GM23338 (cell line): ENCODE measurements at regions not wholly inside any gene's neighbourhood (a gene's known extent, or its start where the extent isn't known, plus 50 kb on each side); places are given as distances from the start of the nearest gene placed in this dataset.

Experiments used
- ATAC-seq: fragments of 200-7000 bp; cut with Tn5 transposase; 3 replicates; pipeline ENCODE4 v1.9.1; 2020
- DNase-seq: peaks from one replicate; pipeline ENCODE4 v3.0.0-alpha.2; 2015; ENCODE audit warnings: low spot score
- H2AFZ ChIP-seq: fragments of 200-600 bp; sonication (generic); 2 replicates; pipeline ENCODE4 v1.8.0; 2016; ENCODE audit warnings: antibody characterized with exemption, mild to moderate bottlenecking, moderate library complexity
- H3F3A ChIP-seq: fragments of 200-600 bp; sonication (generic); replicated peaks from 2 replicates; pipeline ENCODE4 v1.8.0; 2017; ENCODE audit warnings: antibody characterized with exemption, mixed run types, low read depth
- H3K27ac ChIP-seq: fragments of 200-600 bp; sonication (generic); 2 replicates; pipeline ENCODE4 v1.6.1; 2016; ENCODE audit warnings: low read depth
- H3K27me3 ChIP-seq: fragments of 200-600 bp; sonication (generic); 2 replicates; pipeline ENCODE4 v1.8.0; 2016; ENCODE audit warnings: mild to moderate bottlenecking, mixed run types, moderate library complexity; ENCODE audit not compliant: insufficient read depth
- H3K36me3 ChIP-seq: fragments of 200-600 bp; sonication (generic); 2 replicates; pipeline ENCODE4 v1.8.0; 2016; ENCODE audit warnings: mild to moderate bottlenecking; ENCODE audit not compliant: insufficient read depth
- H3K4me1 ChIP-seq: fragments of 200-600 bp; sonication (generic); 2 replicates; pipeline ENCODE4 v1.8.0; 2016; ENCODE audit warnings: mild to moderate bottlenecking, moderate library complexity; ENCODE audit not compliant: insufficient read depth
- H3K4me2 ChIP-seq: fragments of 200-600 bp; sonication (generic); 2 replicates; pipeline ENCODE4 v1.7.1; 2017; ENCODE audit warnings: mixed run types
- H3K4me3 ChIP-seq: fragments of 200-600 bp; sonication (generic); 2 replicates; pipeline ENCODE4 v1.6.1; 2016; ENCODE audit warnings: mixed run types
- H3K79me2 ChIP-seq: fragments of 200-600 bp; sonication (generic); replicated peaks from 2 replicates; pipeline ENCODE4 v1.8.0; 2017; ENCODE audit warnings: mild to moderate bottlenecking; ENCODE audit not compliant: insufficient read depth
- H3K9me2 ChIP-seq: fragments of 200-600 bp; sonication (generic); 2 replicates; pipeline ENCODE4 v1.8.0; 2017; ENCODE audit not compliant: insufficient read depth
- H4K20me1 ChIP-seq: fragments of 200-600 bp; sonication (generic); replicated peaks from 2 replicates; pipeline ENCODE4 v1.8.0; 2017; ENCODE audit warnings: mild to moderate bottlenecking; ENCODE audit not compliant: insufficient read depth
- H3K27ac Mint-ChIP-seq: 2 replicates; pipeline ENCODE4 v1.8.0; 2020; ENCODE audit warnings: inconsistent platforms, mild to moderate bottlenecking, moderate library complexity, mixed read lengths
- H3K27me3 Mint-ChIP-seq: 3 replicates; pipeline ENCODE4 v1.8.0; 2022; ENCODE audit warnings: low read depth, mild to moderate bottlenecking, moderate library complexity, mixed read lengths, inconsistent platforms; ENCODE audit not compliant: insufficient read depth, poor library complexity
- H3K36me3 Mint-ChIP-seq: 3 replicates; pipeline ENCODE4 v1.8.0; 2021; ENCODE audit warnings: low read depth, mild to moderate bottlenecking, inconsistent platforms, moderate library complexity, mixed read lengths
- H3K4me1 Mint-ChIP-seq: 3 replicates; pipeline ENCODE4 v1.8.0; 2020; ENCODE audit warnings: mild to moderate bottlenecking, inconsistent platforms, mixed read lengths
- H3K4me3 Mint-ChIP-seq: 3 replicates; pipeline ENCODE4 v1.8.0; 2021; ENCODE audit warnings: moderate library complexity, mild to moderate bottlenecking, inconsistent platforms, mixed read lengths
- H3K9me3 Mint-ChIP-seq: 3 replicates; pipeline ENCODE4 v1.8.0; 2020; ENCODE audit warnings: moderate library complexity, mild to moderate bottlenecking, inconsistent platforms, mixed read lengths
- CREB1 ChIP-seq: fragments of 250-450 bp; sonication (Bioruptor Pico); IDR thresholded peaks from 2 replicates; pipeline ENCODE4 v1.5.0; 2020; ENCODE audit warnings: low read depth, mild to moderate bottlenecking, moderate library complexity
- CTCF ChIP-seq, 2 experiments: fragments of 200-600 bp in 1 of 2; sonication (generic) in 1 of 2; conservative IDR thresholded peaks; 2 replicates each; pipeline versions ENCODE4 v1.5.1 to v1.6.1; 2016 to 2017; ENCODE audit warnings: antibody characterized with exemption in 2 of 2, low read depth in 2 of 2, mild to moderate bottlenecking in 2 of 2, moderate library complexity in 1 of 2
- ETS1 ChIP-seq: IDR thresholded peaks from 2 replicates; pipeline ENCODE4 v1.6.1; 2016; ENCODE audit warnings: antibody characterized with exemption
- EZH2 ChIP-seq: fragments of 200-600 bp; sonication (generic); IDR thresholded peaks from one replicate; pipeline ENCODE4 v1.8.0; 2017; ENCODE audit warnings: antibody characterized with exemption, mild to moderate bottlenecking, low read depth; ENCODE audit not compliant: unreplicated experiment
- EZH2phosphoT487 ChIP-seq: fragments of 200-600 bp; sonication (generic); IDR thresholded peaks from one replicate; pipeline ENCODE4 v1.8.1; 2018; ENCODE audit warnings: antibody characterized with exemption; ENCODE audit not compliant: unreplicated experiment
- JUNB ChIP-seq: IDR thresholded peaks from one replicate; pipeline ENCODE4 v1.6.1; 2016; ENCODE audit warnings: antibody characterized with exemption; ENCODE audit not compliant: unreplicated experiment
- NANOG ChIP-seq: IDR thresholded peaks from 2 replicates; pipeline ENCODE4 v1.6.1; 2016; ENCODE audit warnings: antibody characterized with exemption, borderline replicate concordance
- POLR2AphosphoS5 ChIP-seq: IDR thresholded peaks from 2 replicates; pipeline ENCODE4 v1.6.1; 2016; ENCODE audit warnings: antibody characterized with exemption, low read depth
- REST ChIP-seq: IDR thresholded peaks from one replicate; pipeline ENCODE4 v1.6.1; 2018; ENCODE audit warnings: antibody characterized with exemption; ENCODE audit not compliant: unreplicated experiment
- STAT1 ChIP-seq: IDR thresholded peaks from one replicate; pipeline ENCODE4 v1.6.1; 2016; ENCODE audit warnings: antibody characterized with exemption; ENCODE audit not compliant: unreplicated experiment
- ZNF114 ChIP-seq: fragments of 250-450 bp; sonication (Bioruptor Pico); IDR thresholded peaks from 2 replicates; pipeline ENCODE4 v1.5.0; 2020; ENCODE audit warnings: mild to moderate bottlenecking, moderate library complexity
- ZNF331 ChIP-seq: fragments of 250-450 bp; sonication (Bioruptor Pico); IDR thresholded peaks from 2 replicates; pipeline ENCODE4 v1.5.0; 2020; ENCODE audit warnings: low read depth, mild to moderate bottlenecking, moderate library complexity
- ZNF462 ChIP-seq: fragments of 250-450 bp; sonication (Bioruptor Pico); IDR thresholded peaks from 2 replicates; pipeline ENCODE4 v1.5.0; 2020; ENCODE audit warnings: mild to moderate bottlenecking, moderate library complexity

DNA sequence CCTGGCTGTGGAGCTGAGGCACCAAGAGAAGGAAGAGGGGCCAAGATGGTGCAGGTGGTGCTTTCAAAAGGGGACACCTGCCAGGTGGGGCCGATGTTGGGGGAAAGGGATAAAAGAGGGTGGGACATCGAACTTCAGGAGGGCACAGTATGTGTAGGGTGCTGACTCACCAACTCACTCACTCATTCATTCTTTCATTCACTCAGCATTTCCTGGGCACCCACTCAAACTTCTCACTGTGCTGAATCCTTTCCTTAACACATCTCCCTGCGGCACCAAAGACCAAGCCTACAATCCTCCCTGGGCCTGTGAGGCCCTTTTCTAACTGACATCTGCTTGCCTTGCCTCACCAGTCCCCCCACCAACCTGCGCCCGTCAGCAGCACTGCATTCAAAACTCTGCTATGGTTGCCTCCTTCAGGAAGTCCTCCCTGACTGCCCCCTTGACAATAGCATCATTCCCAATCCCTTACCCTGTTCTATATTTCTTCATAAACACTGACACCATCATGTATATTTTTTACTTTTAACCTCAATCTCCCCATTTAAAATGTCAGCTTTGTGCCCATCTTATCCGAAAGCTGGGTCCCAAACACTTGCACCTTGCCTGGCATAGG is 246.6 kb downstream of the MN1 start:
- Mint-ChIP-seq H3K9me3 (no peaks in the 10 kb centered on the region), H3K4me1 (peaks cover 25% of the 10 kb centered on the region), H3K4me3 (no peak overlapping the region), H3K36me3 (no peaks in the 10 kb centered on the region), H3K27me3 (peaks cover 9% of the 10 kb centered on the region), H3K27ac (no peak overlapping the region; the same call in 1 of the 2 replicates)
- ATAC-seq (no peak), DNase-seq (no peak)
- no peak overlapping the region for H3K4me2 ChIP-seq
- H3K27me3 ChIP-seq: no peaks in the 10 kb centered on the region
- no peak overlapping the region for H3K27ac ChIP-seq
- no peaks in the 10 kb centered on the region for H3K36me3 ChIP-seq
- no peaks in the 10 kb centered on the region for H3K9me2 ChIP-seq
- no peaks in the 10 kb centered on the region for H3F3A ChIP-seq
- no peaks in the 10 kb centered on the region for H4K20me1 ChIP-seq
- no peaks in the 10 kb centered on the region for H3K79me2 ChIP-seq
- no peak for TF ChIP-seq CREB1 (CRISPR knock-in tag)
- TF ChIP-seq REST: no peak
- TF ChIP-seq EZH2phosphoT487: no peak
- no peak for TF ChIP-seq ZNF462 (CRISPR knock-in tag)
- no peak for TF ChIP-seq STAT1
- no peak for TF ChIP-seq EZH2
- TF ChIP-seq ETS1: no peak
- no peak for TF ChIP-seq JUNB
- TF ChIP-seq ZNF331 (CRISPR knock-in tag): no peak
- no peak for TF ChIP-seq NANOG
- no peak for TF ChIP-seq POLR2AphosphoS5
- no peak for TF ChIP-seq CTCF (conservative IDR thresholded peaks at IDR 0.05; ENCODE audit: low read depth in 2 of 2)
- TF ChIP-seq ZNF114 (CRISPR knock-in tag): no peak
- H3K4me3 ChIP-seq: no peak overlapping the region
- peaks cover 7% of the 10 kb centered on the region; the same call in 1 of the 2 replicates for H3K4me1 ChIP-seq
- no peak overlapping the region for H2AFZ ChIP-seq
